GM12874 (cell line): ENCODE measurements at regions not wholly inside any gene's neighbourhood (a gene's known extent, or its start where the extent isn't known, plus 50 kb on each side); places are given as distances from the start of the nearest gene placed in this dataset.

Experiments used
- TF ChIP-seq, protein P1 (sequence below): IDR thresholded peaks from 2 replicates; pipeline ENCODE4 v1.5.1; 2011; ENCODE audit warnings: low read depth, mild to moderate bottlenecking, control low read depth, low read length, moderate library complexity; ENCODE audit not compliant: insufficient read depth

DNA sequence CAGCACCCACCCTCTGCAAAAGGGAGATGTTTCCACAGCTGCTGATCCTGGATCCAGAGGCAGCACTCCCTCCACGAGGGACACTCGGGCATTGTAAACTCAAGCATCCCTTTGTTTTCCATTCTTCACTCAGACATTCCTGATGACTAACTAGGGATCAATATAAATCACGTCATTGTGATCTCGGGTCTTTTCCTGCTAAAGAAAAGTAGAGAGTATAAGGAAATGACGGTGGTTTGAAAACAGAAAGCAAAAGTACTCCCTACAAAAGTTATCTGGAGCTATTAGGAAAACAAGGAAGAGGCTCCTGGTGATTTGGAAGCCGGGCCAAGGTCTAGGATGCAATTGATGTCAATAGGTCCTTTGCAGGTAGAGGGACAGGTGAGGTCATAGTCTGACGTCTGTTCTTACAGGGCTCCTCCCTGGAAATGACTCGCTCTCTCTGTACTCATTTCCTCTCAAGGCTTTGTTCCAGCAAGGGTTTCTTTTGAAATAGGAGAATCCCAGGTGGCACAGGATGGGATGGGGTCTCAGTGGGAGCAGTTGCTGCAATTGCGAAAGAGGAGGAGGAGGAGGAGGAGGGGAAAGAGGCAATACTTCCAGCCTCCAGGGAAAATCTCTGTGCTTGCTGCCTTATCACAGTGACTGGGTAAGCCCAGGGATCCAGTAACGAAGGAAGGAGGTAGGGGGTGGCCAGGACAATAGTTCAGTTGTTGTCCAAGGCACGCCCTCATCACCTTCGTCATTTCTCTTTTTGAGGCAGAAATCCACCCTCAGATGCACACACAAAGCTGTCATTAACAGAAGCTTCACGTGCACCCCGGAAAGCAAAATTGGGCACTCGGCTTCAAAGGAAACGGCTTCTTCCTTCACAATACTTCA lies 222.8 kb downstream of the LY86 start:
- TF ChIP-seq, protein P1, sequence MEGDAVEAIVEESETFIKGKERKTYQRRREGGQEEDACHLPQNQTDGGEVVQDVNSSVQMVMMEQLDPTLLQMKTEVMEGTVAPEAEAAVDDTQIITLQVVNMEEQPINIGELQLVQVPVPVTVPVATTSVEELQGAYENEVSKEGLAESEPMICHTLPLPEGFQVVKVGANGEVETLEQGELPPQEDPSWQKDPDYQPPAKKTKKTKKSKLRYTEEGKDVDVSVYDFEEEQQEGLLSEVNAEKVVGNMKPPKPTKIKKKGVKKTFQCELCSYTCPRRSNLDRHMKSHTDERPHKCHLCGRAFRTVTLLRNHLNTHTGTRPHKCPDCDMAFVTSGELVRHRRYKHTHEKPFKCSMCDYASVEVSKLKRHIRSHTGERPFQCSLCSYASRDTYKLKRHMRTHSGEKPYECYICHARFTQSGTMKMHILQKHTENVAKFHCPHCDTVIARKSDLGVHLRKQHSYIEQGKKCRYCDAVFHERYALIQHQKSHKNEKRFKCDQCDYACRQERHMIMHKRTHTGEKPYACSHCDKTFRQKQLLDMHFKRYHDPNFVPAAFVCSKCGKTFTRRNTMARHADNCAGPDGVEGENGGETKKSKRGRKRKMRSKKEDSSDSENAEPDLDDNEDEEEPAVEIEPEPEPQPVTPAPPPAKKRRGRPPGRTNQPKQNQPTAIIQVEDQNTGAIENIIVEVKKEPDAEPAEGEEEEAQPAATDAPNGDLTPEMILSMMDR: no peak

DNA sequence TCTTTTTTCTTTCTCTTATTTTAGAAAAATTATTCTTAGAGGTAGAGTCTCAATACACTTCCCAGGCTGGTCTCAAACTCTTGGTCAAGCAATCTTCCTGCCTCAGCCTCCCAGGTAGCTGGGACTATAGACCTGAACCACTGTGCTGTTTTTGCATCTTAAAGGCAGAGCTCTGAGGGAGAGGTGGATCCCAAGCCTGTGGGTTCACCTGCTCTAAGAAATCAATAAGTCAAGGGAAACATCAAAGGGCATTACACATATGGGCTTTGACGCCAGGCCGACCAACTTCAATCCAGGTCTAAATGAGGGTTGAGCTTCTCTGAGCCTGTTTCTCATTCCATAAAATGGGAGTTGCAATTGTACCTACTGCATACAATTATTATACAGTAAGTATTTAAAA lies 223.9 kb downstream of the LY86 start:
- TF ChIP-seq, protein P1: no peak

DNA sequence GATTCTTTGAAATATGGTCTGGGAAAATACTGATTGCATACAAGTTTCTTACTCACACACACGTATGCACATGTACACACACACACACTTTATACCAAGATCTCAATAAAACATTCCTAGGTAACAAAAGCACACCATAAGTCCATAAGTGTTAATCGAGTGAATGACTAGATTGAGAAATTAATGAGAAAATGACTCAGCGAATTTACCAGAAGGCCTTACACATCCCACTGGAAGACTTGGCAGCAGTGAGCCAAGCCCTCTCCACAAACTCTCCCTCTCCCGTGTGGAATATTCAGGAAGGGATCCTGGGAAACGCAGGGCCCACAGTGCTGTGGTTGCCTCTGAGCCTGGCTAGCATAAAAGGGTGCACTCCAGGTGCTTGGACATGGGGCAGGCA lies 227.2 kb downstream of the LY86 start:
- TF ChIP-seq, protein P1: no peak

DNA sequence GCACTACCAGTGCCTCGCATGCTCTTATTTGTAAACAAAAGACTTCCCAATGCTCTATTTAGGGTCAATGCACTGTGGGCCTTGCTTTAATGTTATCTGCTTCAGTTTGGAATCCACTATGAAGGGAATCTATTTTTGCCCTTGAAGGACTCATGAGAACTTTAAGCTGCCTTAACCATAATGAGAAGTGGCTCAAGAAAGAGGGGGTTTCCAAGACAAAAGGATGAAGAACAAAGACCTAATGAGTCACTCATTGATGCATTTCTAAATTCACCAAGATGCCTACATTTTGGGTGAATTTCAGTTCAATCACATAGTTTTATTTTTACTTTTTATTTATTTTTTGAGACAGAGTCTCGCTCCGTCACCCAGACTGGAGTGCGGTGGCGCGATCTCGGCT lies 228.2 kb downstream of the LY86 start:
- TF ChIP-seq, protein P1: no peak

DNA sequence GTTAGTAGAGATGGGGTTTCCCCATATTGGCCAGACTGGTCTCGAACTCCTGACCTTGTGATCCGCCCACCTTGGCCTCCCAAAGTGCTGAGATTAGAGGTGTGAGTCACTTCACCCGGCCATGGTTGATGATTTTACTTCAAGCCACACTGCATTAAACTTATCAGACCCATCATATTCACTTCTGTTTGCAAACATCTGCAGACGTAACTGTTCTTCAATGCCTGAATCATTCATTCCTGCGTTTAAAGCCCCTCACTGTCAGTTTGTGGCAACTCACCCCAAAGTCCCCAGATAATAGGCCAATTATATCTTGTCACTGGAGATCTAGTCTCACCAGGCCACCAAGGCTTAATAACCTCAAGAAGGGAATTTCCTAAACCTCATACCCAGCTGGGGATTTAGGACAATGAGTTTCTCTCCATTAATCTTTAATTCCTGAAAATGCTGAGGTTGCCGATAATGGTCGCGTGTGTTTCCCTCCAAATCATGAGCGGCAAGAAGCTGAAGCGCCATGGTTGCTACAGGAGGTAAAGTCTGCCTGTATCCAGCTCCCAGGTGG lies 229.6 kb downstream of the LY86 start:
- TF ChIP-seq, protein P1: no peak

DNA sequence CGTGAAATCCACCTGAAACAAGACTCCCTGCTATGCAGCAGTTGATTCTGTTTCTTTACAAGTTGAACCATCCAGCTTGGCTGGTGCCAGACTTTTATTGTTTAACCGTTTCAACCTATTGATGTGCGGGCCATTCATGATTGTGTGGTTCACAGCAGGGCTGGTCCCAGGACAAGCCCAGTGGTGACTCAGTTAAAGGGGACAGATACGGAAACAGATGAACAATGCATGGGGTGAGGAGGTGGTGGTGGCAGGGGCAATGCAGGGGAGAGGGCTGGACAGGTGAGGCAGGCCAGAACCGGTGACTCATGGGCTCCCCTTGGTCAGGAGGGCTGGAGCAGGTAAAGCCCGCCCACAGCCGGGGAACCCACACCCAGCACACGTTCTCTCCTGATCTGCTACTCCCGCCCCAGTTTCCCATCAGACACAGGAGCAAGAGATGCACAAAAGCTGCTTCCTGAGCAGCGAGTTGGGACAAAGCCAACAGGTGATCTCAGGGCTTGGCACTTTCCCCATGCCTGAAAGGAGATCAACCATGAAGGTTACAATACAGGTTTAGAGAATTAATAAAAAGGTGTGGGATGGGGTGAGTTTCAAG lies 232.2 kb downstream of the LY86 start:
- TF ChIP-seq, protein P1: no peak

DNA sequence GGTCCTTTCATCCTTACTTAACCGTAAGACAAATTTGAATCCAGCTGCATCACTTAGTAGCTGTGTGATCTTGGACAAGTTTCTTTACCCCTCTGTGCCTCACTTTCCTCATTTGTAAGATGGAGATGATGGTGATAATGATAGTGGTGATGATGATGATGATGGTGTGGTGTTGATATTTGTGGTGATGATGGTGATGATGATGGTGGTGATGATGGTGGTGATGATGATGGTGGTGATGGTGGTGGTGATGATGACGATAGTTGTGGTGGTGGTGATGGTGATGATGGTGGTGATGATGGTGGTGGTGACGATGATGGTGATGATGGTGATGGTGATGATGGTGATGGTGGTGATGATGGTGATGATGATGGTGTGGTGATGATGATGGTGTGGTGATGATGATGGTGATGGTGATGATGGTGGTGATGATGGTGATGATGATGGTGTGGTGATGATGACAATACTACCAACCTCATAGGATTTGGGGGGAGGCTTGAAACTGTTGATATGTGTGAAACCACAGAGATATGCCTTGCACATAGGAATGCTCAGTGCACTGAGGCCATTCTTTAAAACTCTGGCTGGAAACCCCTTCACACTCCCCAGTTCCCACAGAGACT lies 233.2 kb downstream of the LY86 start:
- TF ChIP-seq, protein P1: no peak
